GM12873 (cell line): ENCODE measurements at regions not wholly inside any gene's neighbourhood (a gene's known extent, or its start where the extent isn't known, plus 50 kb on each side); places are given as distances from the start of the nearest gene placed in this dataset.

ENCODE experiments used
- CTCF ChIP-seq: IDR thresholded peaks from 2 replicates; pipeline ENCODE4 v1.5.1; 2012; ENCODE audit warnings: low read depth, mild to moderate bottlenecking, moderate library complexity, low read length, control low read depth; ENCODE audit not compliant: insufficient read depth; ENCODE audit errors: missing control alignments

- no peak for TF ChIP-seq CTCF
Measured at GRCh38 chr12:93274937-93275336, 102.8 kb upstream of the NUDT4 start.

- TF ChIP-seq CTCF, result no peak
Measured at GRCh38 chr12:93275589-93275988, 102.1 kb upstream of the NUDT4 start.

- TF ChIP-seq CTCF, result no peak
Measured at GRCh38 chr12:93279565-93280412, 97.9 kb upstream of the NUDT4 start.

GRCh38 chr12:93287149-93287548 lies 90.6 kb upstream of the NUDT4 start:
- TF ChIP-seq CTCF, result no peak

- no peak for TF ChIP-seq CTCF
Measured at GRCh38 chr12:93288626-93289025, 89.1 kb upstream of the NUDT4 start.

GRCh38 chr12:93290391-93290790 lies 87.3 kb upstream of the NUDT4 start:
- TF ChIP-seq CTCF, result no peak

- no peak for TF ChIP-seq CTCF
Measured at GRCh38 chr12:93292213-93292612, 85.5 kb upstream of the NUDT4 start.
